ENCODE measurements at regions not wholly inside any gene's neighbourhood (a gene's known extent, or its start where the extent isn't known, plus 50 kb on each side); places are given as distances from the start of the nearest gene placed in this dataset.
A peak's percentile ranks its signal among the peaks of the same experiment; 100 is the strongest.
"Not testable (repeated sequence)": the region's sequence is repeated elsewhere in the genome, so short reads cannot be mapped to it uniquely, and the experiment has no call there.

DNA sequence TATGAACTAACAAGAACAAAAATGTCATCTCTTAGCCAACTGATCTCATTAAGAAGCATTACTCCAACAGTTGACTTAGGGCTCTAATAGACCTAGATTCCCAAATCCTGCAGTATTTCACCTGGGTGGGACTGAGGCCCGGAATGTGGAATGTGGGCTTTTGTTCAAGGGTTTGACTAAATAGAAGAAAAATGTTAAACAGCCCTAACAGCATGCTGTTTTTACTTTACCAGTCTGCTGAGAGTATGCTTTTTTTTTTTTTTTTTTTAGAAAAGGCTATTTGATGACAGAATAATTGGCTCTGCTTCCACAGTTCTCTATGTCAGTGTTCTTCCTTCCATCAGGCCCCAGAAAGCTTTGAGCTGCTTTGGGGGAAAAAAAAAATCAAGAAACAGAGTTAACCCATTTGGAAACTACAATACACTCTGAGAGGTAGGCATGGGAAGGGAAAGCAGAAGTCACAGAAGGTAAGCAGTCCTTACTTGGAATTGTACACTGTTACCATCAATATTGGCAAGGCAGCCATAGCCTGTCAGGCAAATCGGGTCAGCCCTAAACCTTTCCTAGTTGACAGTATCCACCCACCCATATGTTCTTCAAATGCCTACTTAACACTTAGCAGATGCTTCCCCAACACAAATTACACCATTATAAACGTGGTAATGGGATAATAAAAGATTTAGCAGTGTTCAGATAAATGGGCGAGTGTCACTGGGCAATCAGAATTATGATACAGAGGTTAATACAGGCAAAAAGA is 224.2 kb downstream of the CNTN3 start:
- Histone ChIP-seq H3K27me3 (ENCODE audit: control insufficient read depth, insufficient read depth, low read length) (no peaks in the 10 kb centered on the region), H3K9me3 (ENCODE audit: control insufficient read depth, low read depth, low read length) (no peaks in the 10 kb centered on the region), H3K27ac (ENCODE audit: low read length) (no peak overlapping the region), H3K36me3 (ENCODE audit: control insufficient read depth, insufficient read depth, low read length) (no peaks in the 10 kb centered on the region), H3K4me1 (ENCODE audit: control insufficient read depth, insufficient read depth, low read length) (no peaks in the 10 kb centered on the region), H3K4me3 (ENCODE audit: low read length) (no peak overlapping the region)
- WGBS (ENCODE audit: insufficient coverage, low lambda C conversion rate), result 60% methylated on average over 2 of the region's 4 CpGs
- no peak for DNase-seq

DNA sequence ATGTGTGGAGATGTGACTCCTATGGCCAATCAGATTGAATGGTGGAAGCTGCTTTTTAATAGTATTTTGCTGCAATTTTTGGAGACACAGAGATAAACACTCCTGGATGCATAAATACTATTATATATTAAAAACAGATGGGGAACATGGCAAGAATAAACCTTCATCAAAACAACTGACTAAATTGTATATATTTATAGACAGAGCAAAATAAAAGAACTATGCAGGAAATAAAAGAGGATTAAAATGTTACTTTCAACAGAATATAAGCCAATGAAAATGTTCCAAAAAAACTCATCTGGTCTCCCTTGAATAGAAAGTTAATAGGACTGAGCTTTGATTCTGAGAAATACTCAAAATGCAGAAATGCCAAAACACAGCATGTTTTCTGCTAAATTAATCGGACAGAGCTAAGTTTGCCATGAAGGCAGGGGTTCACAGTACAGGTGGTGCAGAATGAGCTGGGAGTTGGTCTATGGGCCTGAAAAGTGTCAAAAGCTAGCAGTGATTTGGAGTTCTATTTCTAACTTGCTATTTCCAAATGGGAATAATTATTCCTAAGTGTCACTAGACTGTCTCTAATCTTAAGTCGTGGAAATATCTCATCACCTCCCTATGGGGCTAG is 227.2 kb downstream of the CNTN3 start:
- no peak overlapping the region for H3K27ac ChIP-seq (ENCODE audit: low read length)

GRCh38 chr3:74384159-74384558 is 230.3 kb downstream of the CNTN3 start:
- no peaks in the 10 kb centered on the region for H3K4me1 ChIP-seq (ENCODE audit: control insufficient read depth, insufficient read depth, low read length)
- DNase-seq, result no peak
- no peaks in the 10 kb centered on the region for H3K27me3 ChIP-seq (ENCODE audit: control insufficient read depth, insufficient read depth, low read length)
- no CpG with 5 or more reads among the region's 4 CpGs for WGBS (ENCODE audit: insufficient coverage, low lambda C conversion rate)
- H3K27ac ChIP-seq (ENCODE audit: low read length), result no peak overlapping the region
- H3K9me3 ChIP-seq (ENCODE audit: control insufficient read depth, low read depth, low read length), result no peaks in the 10 kb centered on the region
- no peaks in the 10 kb centered on the region for H3K36me3 ChIP-seq (ENCODE audit: control insufficient read depth, insufficient read depth, low read length)
- no peak overlapping the region for H3K4me3 ChIP-seq (ENCODE audit: low read length)

More for the DNA sequence above, 227.2 kb downstream of the CNTN3 start:
- Histone ChIP-seq H3K4me3 (ENCODE audit: low read length) (no peak overlapping the region), H3K36me3 (ENCODE audit: control insufficient read depth, insufficient read depth, low read length) (no peaks in the 10 kb centered on the region), H3K27me3 (ENCODE audit: control insufficient read depth, insufficient read depth, low read length) (no peaks in the 10 kb centered on the region), H3K9me3 (ENCODE audit: control insufficient read depth, low read depth, low read length) (no peaks in the 10 kb centered on the region), H3K4me1 (ENCODE audit: control insufficient read depth, insufficient read depth, low read length) (no peaks in the 10 kb centered on the region)
- DNase-seq, result no peak
- WGBS (ENCODE audit: insufficient coverage, low lambda C conversion rate), result 60% methylated on average over 1 of the region's 2 CpGs

DNA sequence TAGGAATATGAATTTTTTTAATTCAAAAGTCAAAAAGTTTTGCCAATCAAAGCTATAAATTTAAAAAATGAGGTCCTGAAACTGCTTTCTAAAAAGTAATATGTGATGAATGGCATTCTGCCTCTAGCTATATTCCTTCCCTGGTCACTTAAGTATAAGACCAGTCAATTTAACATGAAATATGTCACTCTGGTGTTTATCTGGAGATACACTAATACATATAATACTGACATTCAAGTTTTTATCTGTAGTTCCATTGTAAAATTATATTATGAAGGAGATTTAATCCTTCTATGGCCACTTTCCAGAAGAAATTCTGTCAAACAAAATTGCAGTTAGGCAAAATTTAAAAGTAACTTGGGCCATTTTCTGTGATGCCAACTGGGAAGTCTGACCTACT is 236.8 kb downstream of the CNTN3 start:
- Histone ChIP-seq H3K27me3 (ENCODE audit: control insufficient read depth, insufficient read depth, low read length) (no peaks in the 10 kb centered on the region), H3K4me3 (ENCODE audit: low read length) (no peak overlapping the region), H3K27ac (ENCODE audit: low read length) (no peak overlapping the region), H3K36me3 (ENCODE audit: control insufficient read depth, insufficient read depth, low read length) (no peaks in the 10 kb centered on the region), H3K4me1 (ENCODE audit: control insufficient read depth, insufficient read depth, low read length) (no peaks in the 10 kb centered on the region), H3K9me3 (ENCODE audit: control insufficient read depth, low read depth, low read length) (no peaks in the 10 kb centered on the region)
- DNase-seq, result no peak

DNA sequence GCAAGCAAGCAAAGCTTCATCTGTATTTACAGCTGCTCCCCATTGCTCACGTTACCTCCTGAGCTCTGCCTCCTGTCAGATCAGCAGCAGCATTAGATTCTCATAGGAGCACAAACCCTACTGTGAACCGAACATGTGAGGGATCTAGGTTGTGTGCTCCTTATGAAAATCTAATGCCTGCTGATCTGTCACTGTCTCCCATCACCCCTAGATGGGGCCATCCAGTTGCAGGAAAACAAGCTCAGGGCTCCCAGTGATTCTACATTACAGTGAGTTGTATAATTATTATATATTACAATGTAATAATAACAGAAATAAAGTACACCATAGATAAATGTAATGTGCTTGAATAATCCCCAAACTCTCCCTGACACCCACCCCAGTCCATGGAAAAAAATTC is 238.1 kb downstream of the CNTN3 start:
- H3K36me3 ChIP-seq (ENCODE audit: control insufficient read depth, insufficient read depth, low read length); DNase-seq; H3K27ac ChIP-seq (ENCODE audit: low read length); H3K9me3 ChIP-seq (ENCODE audit: control insufficient read depth, low read depth, low read length); H3K27me3 ChIP-seq (ENCODE audit: control insufficient read depth, insufficient read depth, low read length); H3K4me1 ChIP-seq (ENCODE audit: control insufficient read depth, insufficient read depth, low read length); H3K4me3 ChIP-seq (ENCODE audit: low read length): not testable (repeated sequence)
- no CpG with 5 or more reads among the region's 2 CpGs for WGBS (ENCODE audit: insufficient coverage, low lambda C conversion rate)

GRCh38 chr3:74375653-74376052 is 238.8 kb downstream of the CNTN3 start:
- H3K4me1 ChIP-seq (ENCODE audit: control insufficient read depth, insufficient read depth, low read length), result no peaks in the 10 kb centered on the region
- H3K4me3 ChIP-seq (ENCODE audit: low read length), result no peak overlapping the region
- no peaks in the 10 kb centered on the region for H3K36me3 ChIP-seq (ENCODE audit: control insufficient read depth, insufficient read depth, low read length)
- WGBS (ENCODE audit: insufficient coverage, low lambda C conversion rate), result no CpG with 5 or more reads among the region's 1 CpG
- peak in 1 of 2 donors; percentile 30 for DNase-seq
- H3K9me3 ChIP-seq (ENCODE audit: control insufficient read depth, low read depth, low read length), result no peaks in the 10 kb centered on the region
- no peak overlapping the region for H3K27ac ChIP-seq (ENCODE audit: low read length)
- no peaks in the 10 kb centered on the region for H3K27me3 ChIP-seq (ENCODE audit: control insufficient read depth, insufficient read depth, low read length)

DNA sequence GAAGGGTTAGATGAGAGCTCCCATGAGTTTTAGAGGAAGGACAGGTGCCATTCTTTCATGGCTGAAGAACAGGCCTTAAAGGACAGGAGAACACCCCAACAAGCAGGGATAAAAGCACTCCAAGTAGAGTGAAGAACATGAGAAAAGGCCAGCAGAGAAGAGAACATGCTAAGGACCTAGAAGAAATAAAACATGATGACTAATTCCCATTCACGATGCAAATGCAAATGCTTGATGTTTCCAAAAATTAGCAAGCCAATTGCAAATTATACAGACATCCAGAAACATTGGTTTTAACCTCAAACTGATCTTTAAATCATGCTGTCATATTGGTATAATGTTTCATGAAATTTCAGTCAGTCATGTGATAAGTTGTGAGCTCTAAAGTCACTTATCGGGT is 241.7 kb downstream of the CNTN3 start:
- no peaks in the 10 kb centered on the region for H3K4me1 ChIP-seq (ENCODE audit: control insufficient read depth, insufficient read depth, low read length)
- H3K4me3 ChIP-seq (ENCODE audit: low read length), result no peak overlapping the region
- WGBS (ENCODE audit: insufficient coverage, low lambda C conversion rate), result 100% methylated on average over 1 of the region's 2 CpGs
- no peaks in the 10 kb centered on the region for H3K9me3 ChIP-seq (ENCODE audit: control insufficient read depth, low read depth, low read length)
- H3K27ac ChIP-seq (ENCODE audit: low read length), result no peak overlapping the region
- no peaks in the 10 kb centered on the region for H3K27me3 ChIP-seq (ENCODE audit: control insufficient read depth, insufficient read depth, low read length)
- no peak for DNase-seq
- H3K36me3 ChIP-seq (ENCODE audit: control insufficient read depth, insufficient read depth, low read length), result no peaks in the 10 kb centered on the region

DNA sequence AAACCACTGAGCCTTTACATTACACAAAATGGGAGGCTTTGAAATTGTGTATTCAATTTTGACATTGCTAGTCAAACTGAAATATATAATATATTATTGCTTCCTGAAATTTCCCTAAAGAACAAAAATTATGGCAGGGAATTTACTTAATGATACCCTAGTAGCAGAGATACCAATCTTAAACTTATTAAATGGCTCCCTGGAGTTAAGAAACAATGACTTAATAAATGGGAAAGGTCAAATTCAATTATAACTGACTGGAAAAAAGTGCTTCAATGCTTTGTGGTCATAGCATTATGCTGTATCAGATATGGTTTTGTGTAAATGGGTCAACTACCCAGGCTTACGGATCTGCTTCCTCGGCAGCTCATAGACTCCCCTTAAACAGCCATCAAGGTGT is 244.1 kb downstream of the CNTN3 start:
- no peaks in the 10 kb centered on the region for H3K9me3 ChIP-seq (ENCODE audit: control insufficient read depth, low read depth, low read length)
- H3K4me3 ChIP-seq (ENCODE audit: low read length), result no peak overlapping the region
- DNase-seq, result no peak
- WGBS (ENCODE audit: insufficient coverage, low lambda C conversion rate), result no CpG with 5 or more reads among the region's 2 CpGs
- H3K36me3 ChIP-seq (ENCODE audit: control insufficient read depth, insufficient read depth, low read length), result no peaks in the 10 kb centered on the region
- no peaks in the 10 kb centered on the region for H3K27me3 ChIP-seq (ENCODE audit: control insufficient read depth, insufficient read depth, low read length)
- no peaks in the 10 kb centered on the region for H3K4me1 ChIP-seq (ENCODE audit: control insufficient read depth, insufficient read depth, low read length)
- H3K27ac ChIP-seq (ENCODE audit: low read length), result no peak overlapping the region

DNA sequence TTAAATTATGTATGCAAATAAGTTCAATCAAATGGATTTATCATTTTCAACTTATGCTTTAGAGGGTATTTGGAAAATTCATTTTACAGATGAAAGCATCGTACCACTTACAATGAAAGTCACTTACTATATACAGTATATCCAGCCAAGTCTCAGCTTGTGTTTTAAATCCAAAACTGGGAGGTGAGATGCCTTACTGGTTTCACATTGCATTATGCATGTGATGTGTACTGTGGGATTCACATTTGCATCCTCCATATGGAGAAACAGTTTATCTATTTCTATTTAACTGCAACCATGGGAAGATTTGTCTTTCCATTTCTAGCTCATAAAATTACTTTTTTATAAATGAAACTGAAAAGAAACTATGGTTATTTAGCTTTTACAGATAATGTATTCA is 248.1 kb downstream of the CNTN3 start:
- 60% methylated on average over 1 of the region's 1 CpG for WGBS (ENCODE audit: insufficient coverage, low lambda C conversion rate)
- H3K27ac ChIP-seq (ENCODE audit: low read length), result no peak overlapping the region
- H3K36me3 ChIP-seq (ENCODE audit: control insufficient read depth, insufficient read depth, low read length), result no peaks in the 10 kb centered on the region
- no peak for DNase-seq
- H3K9me3 ChIP-seq (ENCODE audit: control insufficient read depth, low read depth, low read length), result no peaks in the 10 kb centered on the region
- no peaks in the 10 kb centered on the region for H3K27me3 ChIP-seq (ENCODE audit: control insufficient read depth, insufficient read depth, low read length)
- H3K4me1 ChIP-seq (ENCODE audit: control insufficient read depth, insufficient read depth, low read length), result no peaks in the 10 kb centered on the region
- H3K4me3 ChIP-seq (ENCODE audit: low read length), result no peak overlapping the region

DNA sequence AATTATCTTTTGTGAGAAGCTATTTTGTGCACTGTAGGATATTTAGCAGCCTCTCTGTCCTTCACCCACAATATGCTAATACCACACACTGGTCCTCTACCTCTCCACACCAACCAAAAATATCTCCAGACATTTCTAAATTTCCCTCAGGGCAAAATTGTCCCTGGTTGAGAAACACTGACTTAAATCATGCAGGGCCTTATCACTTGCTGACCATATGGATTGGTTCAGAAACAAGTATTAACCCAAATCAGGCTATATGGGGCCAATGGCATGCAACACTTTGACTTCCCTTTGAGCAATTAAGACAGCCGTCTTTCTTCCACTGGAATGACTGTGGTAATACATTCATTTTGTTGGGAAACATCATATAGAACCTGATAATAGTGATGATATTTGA is 251.1 kb downstream of the CNTN3 start:
- Histone ChIP-seq H3K36me3 (ENCODE audit: control insufficient read depth, insufficient read depth, low read length) (no peaks in the 10 kb centered on the region), H3K4me3 (ENCODE audit: low read length) (no peak overlapping the region), H3K27ac (ENCODE audit: low read length) (no peak overlapping the region), H3K9me3 (ENCODE audit: control insufficient read depth, low read depth, low read length) (no peaks in the 10 kb centered on the region), H3K27me3 (ENCODE audit: control insufficient read depth, insufficient read depth, low read length) (no peaks in the 10 kb centered on the region), H3K4me1 (ENCODE audit: control insufficient read depth, insufficient read depth, low read length) (no peaks in the 10 kb centered on the region)
- WGBS (ENCODE audit: insufficient coverage, low lambda C conversion rate), result no CpG with 5 or more reads among the region's 1 CpG
- DNase-seq, result no peak

GRCh38 chr3:74360406-74360805 is 254.1 kb downstream of the CNTN3 start:
- Histone ChIP-seq H3K27me3 (ENCODE audit: control insufficient read depth, insufficient read depth, low read length) (no peaks in the 10 kb centered on the region), H3K27ac (ENCODE audit: low read length) (no peak overlapping the region), H3K4me1 (ENCODE audit: control insufficient read depth, insufficient read depth, low read length) (no peaks in the 10 kb centered on the region), H3K36me3 (ENCODE audit: control insufficient read depth, insufficient read depth, low read length) (no peaks in the 10 kb centered on the region), H3K9me3 (ENCODE audit: control insufficient read depth, low read depth, low read length) (no peaks in the 10 kb centered on the region), H3K4me3 (ENCODE audit: low read length) (no peak overlapping the region)
- DNase-seq, result no peak
